Keratinocyte (primary cell): ENCODE measurements at regions not wholly inside any gene's neighbourhood (a gene's known extent, or its start where the extent isn't known, plus 50 kb on each side); places are given as distances from the start of the nearest gene placed in this dataset.

Experiments
- EZH2 ChIP-seq: IDR thresholded peaks from one replicate; pipeline ENCODE4 v1.6.1; 2012; ENCODE audit warnings: inconsistent platforms, mild to moderate bottlenecking, low read length, moderate library complexity
- TF ChIP-seq, protein P1 (sequence below), 3 experiments: IDR thresholded peaks in 1 of 3; conservative IDR thresholded peaks in 1 of 3; optimal IDR thresholded peaks in 1 of 3; 2 replicates in 2 of 3; 3 replicates in 1 of 3; pipeline versions ENCODE3 to v1.5.1; 2011; ENCODE audit warnings: low read length in 3 of 3, mild to moderate bottlenecking in 3 of 3, moderate library complexity in 2 of 3, control low read depth in 1 of 3, inconsistent platforms in 1 of 3; ENCODE audit not compliant: insufficient read depth in 2 of 3; ENCODE audit errors: extremely low read depth in 1 of 3

DNA sequence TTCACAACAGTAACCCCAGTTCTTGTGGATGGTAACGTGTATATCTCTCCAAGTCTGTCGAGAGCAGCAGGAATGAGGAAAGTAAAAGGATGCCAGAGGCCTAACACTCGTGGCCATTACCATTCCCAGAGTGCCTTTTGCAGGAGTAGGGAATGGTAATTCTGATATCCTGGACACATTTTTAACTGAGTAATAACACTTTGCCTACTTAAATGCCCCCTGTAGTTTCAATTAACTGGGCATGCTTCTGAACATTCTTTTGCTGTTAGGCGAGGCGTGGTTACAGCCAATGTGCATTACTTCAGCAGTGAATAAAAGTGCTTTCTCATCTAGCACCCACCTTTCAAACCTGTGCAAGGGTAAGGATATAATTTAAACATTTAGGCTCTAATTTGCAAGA lies 258.5 kb upstream of the ADGRL2 start:
- TF ChIP-seq, protein P1, sequence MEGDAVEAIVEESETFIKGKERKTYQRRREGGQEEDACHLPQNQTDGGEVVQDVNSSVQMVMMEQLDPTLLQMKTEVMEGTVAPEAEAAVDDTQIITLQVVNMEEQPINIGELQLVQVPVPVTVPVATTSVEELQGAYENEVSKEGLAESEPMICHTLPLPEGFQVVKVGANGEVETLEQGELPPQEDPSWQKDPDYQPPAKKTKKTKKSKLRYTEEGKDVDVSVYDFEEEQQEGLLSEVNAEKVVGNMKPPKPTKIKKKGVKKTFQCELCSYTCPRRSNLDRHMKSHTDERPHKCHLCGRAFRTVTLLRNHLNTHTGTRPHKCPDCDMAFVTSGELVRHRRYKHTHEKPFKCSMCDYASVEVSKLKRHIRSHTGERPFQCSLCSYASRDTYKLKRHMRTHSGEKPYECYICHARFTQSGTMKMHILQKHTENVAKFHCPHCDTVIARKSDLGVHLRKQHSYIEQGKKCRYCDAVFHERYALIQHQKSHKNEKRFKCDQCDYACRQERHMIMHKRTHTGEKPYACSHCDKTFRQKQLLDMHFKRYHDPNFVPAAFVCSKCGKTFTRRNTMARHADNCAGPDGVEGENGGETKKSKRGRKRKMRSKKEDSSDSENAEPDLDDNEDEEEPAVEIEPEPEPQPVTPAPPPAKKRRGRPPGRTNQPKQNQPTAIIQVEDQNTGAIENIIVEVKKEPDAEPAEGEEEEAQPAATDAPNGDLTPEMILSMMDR (optimal IDR thresholded peaks at IDR 0.05 in 1 of 3, IDR thresholded peaks at IDR 0.05 in 1 of 3, conservative IDR thresholded peaks at IDR 0.05 in 1 of 3; ENCODE audit: extremely low read depth in 1 of 3, insufficient read depth in 2 of 3, low read length in 3 of 3) = no peak
- no peak for TF ChIP-seq EZH2
